Subcutaneous abdominal adipose tissue (tissue), 5 donors: ENCODE measurements at regions not wholly inside any gene's neighbourhood (a gene's known extent, or its start where the extent isn't known, plus 50 kb on each side); places are given as distances from the start of the nearest gene placed in this dataset.

ENCODE experiments used
- H3K27ac ChIP-seq: one replicate; pipeline ENCODE4 v1.7.0; 2013; ENCODE audit warnings: low read depth, mild to moderate bottlenecking, inconsistent platforms, low read length, moderate library complexity
- H3K27me3 ChIP-seq, 5 donors: one replicate each; pipeline ENCODE4 v1.7.0; 2013; ENCODE audit warnings: low read length in 5 of 5, inconsistent platforms in 1 of 5; ENCODE audit not compliant: control insufficient read depth in 5 of 5, insufficient read depth in 4 of 5
- H3K36me3 ChIP-seq, 5 donors: one replicate each; pipeline ENCODE4 v1.7.0; 2013; ENCODE audit warnings: low read length in 5 of 5; ENCODE audit not compliant: control insufficient read depth in 5 of 5, insufficient read depth in 5 of 5
- H3K4me1 ChIP-seq, 5 donors: one replicate each; pipeline ENCODE4 v1.7.0; 2013; ENCODE audit warnings: low read length in 5 of 5, mild to moderate bottlenecking in 3 of 5, moderate library complexity in 1 of 5; ENCODE audit not compliant: control insufficient read depth in 5 of 5, insufficient read depth in 5 of 5
- H3K4me3 ChIP-seq, 5 donors: one replicate each; pipeline ENCODE4 v1.7.0; 2013; ENCODE audit warnings: low read length in 5 of 5, low read depth in 1 of 5
- H3K9ac ChIP-seq, 5 donors: one replicate each; pipeline ENCODE4 v1.7.0; 2013; ENCODE audit warnings: low read length in 5 of 5, mild to moderate bottlenecking in 4 of 5, moderate library complexity in 3 of 5
- H3K9me3 ChIP-seq, 5 donors: one replicate each; pipeline ENCODE4 v1.7.0; 2013; ENCODE audit warnings: low read length in 5 of 5; ENCODE audit not compliant: control insufficient read depth in 5 of 5
- donor health status: healthy.
- donor health status: healthy.
- donor health status: healthy.
- donor health status: healthy.
- donor health status: healthy.

DNA sequence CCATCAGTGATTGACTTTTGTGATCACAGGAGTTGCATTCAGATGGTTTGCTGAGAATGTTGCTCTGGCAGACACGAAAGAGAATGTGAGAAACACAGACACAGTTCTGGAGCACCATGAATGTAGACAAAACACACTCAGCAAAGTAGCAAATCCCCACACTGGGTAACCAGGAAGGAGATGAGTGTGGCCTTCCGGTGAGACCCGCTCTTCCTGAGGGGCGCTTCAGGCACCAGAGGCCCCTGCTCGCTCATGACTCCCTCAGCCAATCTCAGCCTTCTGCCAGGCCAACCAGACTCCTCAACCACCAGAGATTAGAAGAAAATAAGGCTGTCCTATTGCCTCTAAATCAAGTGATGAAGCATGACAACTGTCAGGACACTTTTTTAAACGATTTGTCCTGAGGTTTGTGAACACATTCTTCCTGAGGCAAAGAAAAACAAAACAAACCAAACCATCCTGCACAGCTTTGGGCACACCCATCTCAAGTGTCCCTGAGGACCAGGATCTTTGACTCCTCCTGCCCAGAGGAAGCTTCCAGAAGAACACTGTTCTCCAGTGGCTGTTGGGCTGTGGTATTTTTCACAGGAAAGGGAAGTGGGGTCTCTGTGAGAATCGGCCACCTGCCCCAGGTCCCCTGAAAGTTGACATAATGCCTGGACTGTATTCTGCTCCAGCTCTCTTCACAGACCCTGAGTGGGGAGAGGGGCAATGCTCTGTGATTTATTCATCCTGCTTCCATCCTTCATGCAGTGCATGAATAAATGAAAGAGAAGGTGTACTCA, 152.8 kb downstream of the BCL11A start:
- H3K9me3 ChIP-seq, result no peaks in the 10 kb centered on the region
- H3K9ac ChIP-seq, result no peak overlapping the region
- H3K4me1 ChIP-seq, result no peaks in the 10 kb centered on the region
- no peaks in the 10 kb centered on the region for H3K36me3 ChIP-seq
- H3K27ac ChIP-seq, result no peak overlapping the region
- no peak overlapping the region for H3K4me3 ChIP-seq
- H3K27me3 ChIP-seq, result peaks cover 0 to 8% (median 0%) of the 10 kb centered on the region in 5 donors

DNA sequence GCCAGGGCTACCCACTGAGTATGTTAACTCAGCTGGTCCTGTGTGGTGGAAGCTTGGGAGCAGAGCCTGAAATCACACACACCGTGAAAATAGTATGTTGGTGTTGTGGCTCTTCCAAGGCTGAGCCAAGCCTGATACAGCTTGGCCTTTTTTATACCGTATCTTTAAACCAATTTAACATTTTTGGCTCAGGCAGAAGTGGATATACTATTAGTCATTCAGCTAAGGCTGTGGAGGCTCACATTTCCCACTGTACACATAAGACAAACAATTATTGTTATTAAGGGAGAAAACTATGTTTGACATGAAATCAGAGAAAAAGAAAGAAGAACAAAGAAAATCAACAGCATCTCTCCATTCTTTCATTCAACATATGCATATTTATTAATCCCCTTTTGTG, 159.0 kb downstream of the BCL11A start:
- Histone ChIP-seq H3K27ac (no peak overlapping the region), H3K27me3 (peaks cover 0 to 12% (median 2%) of the 10 kb centered on the region in 5 donors), H3K4me3 (no peak overlapping the region), H3K4me1 (no peaks in the 10 kb centered on the region), H3K9me3 (no peaks in the 10 kb centered on the region), H3K9ac (no peak overlapping the region), H3K36me3 (no peaks in the 10 kb centered on the region)

DNA sequence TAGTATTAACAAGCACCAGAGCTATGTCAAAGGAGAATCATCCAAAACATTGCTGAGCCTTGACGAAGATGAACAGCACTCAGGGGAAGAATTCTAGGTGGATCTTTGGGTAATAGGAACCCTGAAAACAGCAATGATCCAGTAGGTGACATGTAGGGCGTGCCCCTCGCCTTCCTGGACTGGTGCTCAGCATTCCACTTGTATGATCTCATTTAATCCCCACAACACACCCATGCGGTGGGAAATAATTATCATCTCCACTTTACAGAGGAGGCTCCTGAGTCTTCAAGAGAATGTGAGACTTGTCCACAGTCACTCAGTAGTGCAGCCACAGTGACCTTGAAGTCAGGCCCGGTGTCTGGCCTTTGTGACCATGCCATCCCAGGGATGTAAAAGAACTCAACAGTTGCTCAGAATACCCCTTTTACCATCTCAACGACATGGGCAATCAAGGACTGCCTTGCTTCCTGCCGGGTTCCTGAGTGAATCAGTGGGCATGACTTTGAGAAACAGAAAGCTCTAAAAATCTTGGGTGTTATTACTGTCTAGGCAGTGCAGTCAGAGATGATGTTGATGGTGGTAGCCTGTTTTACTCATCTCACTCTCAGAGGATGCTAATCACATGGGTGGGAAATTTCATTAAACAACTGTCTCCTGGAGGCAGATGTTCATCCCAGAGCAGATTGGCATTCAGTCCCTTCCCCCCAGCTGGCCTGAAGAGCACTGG, 161.6 kb downstream of the BCL11A start:
- no peak overlapping the region for H3K27ac ChIP-seq
- no peaks in the 10 kb centered on the region for H3K4me1 ChIP-seq
- H3K36me3 ChIP-seq, result no peaks in the 10 kb centered on the region
- no peak overlapping the region for H3K4me3 ChIP-seq
- no peaks in the 10 kb centered on the region for H3K9me3 ChIP-seq
- no peak overlapping the region for H3K9ac ChIP-seq
- peaks cover 0 to 12% (median 2%) of the 10 kb centered on the region in 5 donors for H3K27me3 ChIP-seq

DNA sequence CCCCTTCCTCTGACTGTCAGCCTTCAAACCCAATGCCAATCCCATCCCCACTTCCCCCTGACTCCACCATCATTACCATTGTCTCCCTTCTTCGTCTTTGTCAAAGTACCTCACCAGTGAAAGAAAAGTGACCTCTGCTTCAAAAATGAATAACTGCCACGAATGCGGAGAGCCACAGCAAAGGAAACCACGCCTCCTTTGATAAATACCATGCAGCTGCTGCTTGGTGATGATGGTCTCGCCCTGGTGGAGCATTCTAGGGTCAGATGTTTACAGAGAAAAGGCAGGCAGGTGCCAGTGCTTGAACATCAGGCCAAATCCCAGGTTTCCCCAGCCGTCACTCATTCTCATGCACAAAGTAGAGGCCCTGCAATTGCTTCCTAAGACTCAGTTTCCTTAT, 162.2 kb downstream of the BCL11A start:
- Histone ChIP-seq H3K27me3 (peaks cover 0 to 12% (median 2%) of the 10 kb centered on the region in 5 donors), H3K27ac (no peak overlapping the region), H3K9ac (no peak overlapping the region), H3K36me3 (no peaks in the 10 kb centered on the region), H3K4me3 (no peak overlapping the region), H3K4me1 (no peaks in the 10 kb centered on the region), H3K9me3 (no peaks in the 10 kb centered on the region)

DNA sequence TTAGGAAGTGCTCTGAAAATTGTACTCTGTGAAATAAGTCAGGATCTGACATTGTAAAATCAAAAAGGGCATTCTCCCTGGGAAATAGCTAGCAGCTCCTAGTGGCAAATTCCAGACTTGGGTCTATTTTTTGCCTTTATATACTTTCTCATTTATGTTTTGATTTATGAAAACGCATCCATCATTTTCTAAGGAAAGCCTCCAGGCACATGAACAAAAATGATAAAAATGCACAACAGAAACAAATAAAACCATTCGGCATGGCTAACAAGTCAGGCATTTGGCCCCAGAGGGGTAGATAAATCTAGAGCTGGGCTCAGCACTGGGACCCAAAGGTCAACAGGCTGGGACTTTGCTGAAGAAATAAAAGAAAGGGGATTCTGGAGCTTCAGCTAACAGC, 167.0 kb downstream of the BCL11A start:
- Histone ChIP-seq H3K27me3 (peaks cover 0 to 4% (median 2%) of the 10 kb centered on the region in 5 donors), H3K4me1 (no peaks in the 10 kb centered on the region), H3K27ac (no peak overlapping the region), H3K9me3 (no peaks in the 10 kb centered on the region), H3K36me3 (no peaks in the 10 kb centered on the region), H3K9ac (no peak overlapping the region), H3K4me3 (no peak overlapping the region)

DNA sequence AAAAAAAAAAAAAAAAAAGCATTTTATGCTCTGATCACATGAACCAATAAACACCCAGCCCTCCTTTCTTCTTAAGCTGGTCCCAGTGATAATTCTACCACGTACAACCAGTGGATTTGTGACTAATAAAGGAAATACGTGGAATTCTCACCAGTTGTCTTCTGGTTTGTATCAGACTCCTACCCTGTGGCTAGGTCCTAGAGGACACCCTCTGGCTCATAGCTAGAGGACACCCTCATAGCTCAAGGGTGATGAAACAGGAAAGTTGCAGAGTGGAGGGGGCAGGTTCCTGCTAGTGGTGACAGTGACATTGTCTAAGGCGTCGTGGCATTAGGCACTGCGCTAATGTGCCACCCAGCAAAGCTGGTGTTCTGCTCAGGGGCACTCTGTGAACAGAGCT, 167.8 kb downstream of the BCL11A start:
- Histone ChIP-seq H3K4me1 (no peaks in the 10 kb centered on the region), H3K9me3 (no peaks in the 10 kb centered on the region), H3K36me3 (no peaks in the 10 kb centered on the region), H3K4me3 (no peak overlapping the region), H3K27ac (no peak overlapping the region), H3K9ac (no peak overlapping the region), H3K27me3 (peaks cover 0 to 4% (median 0%) of the 10 kb centered on the region in 5 donors)

DNA sequence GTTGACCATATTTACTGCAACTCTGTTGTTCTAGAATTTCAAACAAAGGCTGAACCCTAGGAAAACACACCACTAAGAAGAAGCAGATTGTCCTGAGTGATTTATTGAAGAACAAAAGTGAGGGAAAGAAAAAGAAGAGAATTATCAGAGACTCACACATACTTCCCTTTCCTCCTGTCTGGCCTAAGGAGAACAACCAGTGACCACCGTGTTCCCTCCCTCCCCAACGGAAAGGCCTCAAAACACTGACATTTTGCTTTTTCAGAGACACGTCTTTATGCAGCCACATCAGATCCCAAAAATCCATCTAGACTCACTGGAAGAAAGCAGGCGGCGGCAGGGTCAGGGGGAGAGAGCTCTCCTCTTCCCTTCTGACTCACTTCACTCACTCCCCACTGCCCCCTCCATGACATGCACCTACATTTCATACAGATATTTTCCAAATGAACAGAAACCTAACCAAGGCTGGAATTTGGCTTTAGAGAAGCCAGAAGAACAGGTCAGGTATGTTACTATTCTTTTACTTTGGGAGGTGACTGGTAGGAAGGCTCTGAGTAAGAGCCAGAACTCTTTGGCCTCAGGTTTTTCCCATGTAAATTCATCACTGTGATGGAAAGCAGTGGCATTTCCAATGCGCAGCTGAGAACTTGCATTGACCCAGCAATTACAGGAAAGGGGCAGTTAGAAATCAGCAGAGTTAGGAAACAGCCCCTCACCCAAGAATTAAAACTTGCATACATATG, 169.9 kb downstream of the BCL11A start:
- Histone ChIP-seq H3K27ac (no peak overlapping the region), H3K4me3 (no peak overlapping the region), H3K9me3 (no peaks in the 10 kb centered on the region), H3K4me1 (no peaks in the 10 kb centered on the region), H3K9ac (no peak overlapping the region), H3K36me3 (no peaks in the 10 kb centered on the region), H3K27me3 (no peaks in the 10 kb centered on the region)

DNA sequence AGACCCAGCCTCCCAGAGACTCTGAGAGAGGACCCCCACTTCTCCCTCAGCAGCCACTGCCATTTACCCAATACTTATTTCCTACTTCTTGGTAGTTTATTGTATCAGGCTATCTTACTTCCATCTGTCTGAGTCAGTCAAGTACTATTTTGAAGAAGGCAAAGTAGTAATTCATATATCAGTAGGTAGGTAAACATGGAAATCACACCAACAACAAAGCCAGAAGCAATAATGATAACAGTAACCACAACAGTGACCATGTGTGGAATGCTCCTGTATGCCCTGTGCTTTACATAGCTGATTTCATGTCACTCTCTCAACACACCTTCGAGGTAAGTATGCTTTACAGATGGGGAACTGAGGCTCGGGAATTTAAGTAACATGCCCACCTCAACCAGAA, 173.0 kb downstream of the BCL11A start:
- H3K36me3 ChIP-seq, result no peaks in the 10 kb centered on the region
- no peak overlapping the region for H3K27ac ChIP-seq
- H3K9ac ChIP-seq, result no peak overlapping the region
- no peaks in the 10 kb centered on the region for H3K9me3 ChIP-seq
- H3K27me3 ChIP-seq, result no peaks in the 10 kb centered on the region
- no peak overlapping the region for H3K4me3 ChIP-seq
- H3K4me1 ChIP-seq, result no peaks in the 10 kb centered on the region

DNA sequence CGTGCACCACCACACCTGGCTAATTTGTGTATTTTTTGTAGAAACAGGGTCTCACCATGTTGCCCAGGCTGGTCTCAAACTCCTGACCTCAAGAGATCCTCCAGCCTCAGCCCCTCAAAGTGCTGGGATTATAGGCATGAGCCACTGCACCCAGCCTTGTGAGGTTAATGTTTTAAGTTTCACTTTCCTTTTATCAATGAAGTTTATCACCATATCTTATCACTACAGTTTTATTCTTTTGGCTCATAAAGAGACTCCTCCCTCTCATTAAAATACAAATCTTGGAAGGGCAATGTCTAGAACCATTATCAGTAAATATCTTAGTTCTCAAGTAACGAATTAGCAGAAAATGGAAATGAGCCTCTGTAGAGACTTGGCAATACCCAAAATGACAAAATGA, 173.8 kb downstream of the BCL11A start:
- Histone ChIP-seq H3K4me1 (no peaks in the 10 kb centered on the region), H3K27ac (no peak overlapping the region), H3K27me3 (no peaks in the 10 kb centered on the region), H3K36me3 (no peaks in the 10 kb centered on the region), H3K9me3 (no peaks in the 10 kb centered on the region), H3K4me3 (no peak overlapping the region), H3K9ac (no peak overlapping the region)

DNA sequence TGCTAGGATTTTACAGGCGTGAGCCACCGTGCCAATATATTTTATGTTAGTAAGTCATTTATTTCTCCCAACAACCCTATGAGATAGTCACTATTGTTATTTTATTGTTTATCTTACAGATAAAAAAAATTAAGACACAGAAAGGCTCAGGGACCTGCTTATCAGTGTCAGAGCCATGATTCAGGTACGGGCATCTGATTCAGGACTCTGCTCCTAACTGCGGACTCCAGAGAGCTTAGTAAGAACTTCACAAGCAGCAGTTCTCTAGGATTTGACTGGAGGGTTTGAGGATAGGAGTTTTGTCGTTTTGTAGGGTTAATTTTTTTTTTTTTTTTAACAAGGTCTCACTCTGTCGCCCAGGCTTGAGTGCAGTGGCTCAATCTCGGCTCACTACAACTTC, 174.2 kb downstream of the BCL11A start:
- Histone ChIP-seq H3K27ac (no peak overlapping the region), H3K9me3 (no peaks in the 10 kb centered on the region)

More for the DNA sequence above, 174.2 kb downstream of the BCL11A start:
- Histone ChIP-seq H3K4me1 (no peaks in the 10 kb centered on the region), H3K36me3 (no peaks in the 10 kb centered on the region), H3K4me3 (no peak overlapping the region), H3K9ac (no peak overlapping the region), H3K27me3 (no peaks in the 10 kb centered on the region)
